Endothelial cell of umbilical vein (primary cell): ENCODE measurements at regions not wholly inside any gene's neighbourhood (a gene's known extent, or its start where the extent isn't known, plus 50 kb on each side); places are given as distances from the start of the nearest gene placed in this dataset.

Experiments used
- BruUV-seq: library from RNA; stranded (reverse); fragments of 400-500 nt; replicated peaks from 2 replicates; lab custom pipeline; 2021; lab: Mats Ljungman, UMichigan
- CTCF ChIA-PET: fragments of 300-600, 350-600 bp; sonication (Branson Sonifier 250); formaldehyde crosslinking; loops from one replicate; lab custom pipeline; 2021; ENCODE audit warnings: antibody characterized with exemption, inconsistent platforms; lab: Charles Lee
- POLR2A ChIA-PET: fragments of 300-600, 350-600 bp; sonication (Branson Sonifier 250); formaldehyde crosslinking; loops from one replicate; lab custom pipeline; 2021; ENCODE audit warnings: antibody characterized with exemption, inconsistent platforms; lab: Charles Lee
- DNase-seq: peaks from one replicate; pipeline ENCODE4 v3.0.0-alpha.2; 2011; ENCODE audit warnings: low read depth, low spot score
- FAIRE-seq: peaks from 2 replicates; lab custom pipeline; 2011; peaks lifted over from hg19 to GRCh38; lab: Jason Lieb, UNC
- H2AFZ ChIP-seq: 2 replicates; pipeline ENCODE4 v1.6.0; 2012; ENCODE audit warnings: low read depth, low read length, control low read depth, inconsistent platforms
- H3K27ac ChIP-seq: 2 replicates; pipeline ENCODE4 v1.5.1; 2011; ENCODE audit warnings: low read depth, mild to moderate bottlenecking, control low read depth, low read length, moderate library complexity; ENCODE audit not compliant: insufficient read depth
- H3K27me3 ChIP-seq, 2 experiments: 2 replicates each; pipeline versions ENCODE4 v1.6.0 to v1.6.1; 2011; ENCODE audit warnings: low read length in 2 of 2, mixed read lengths in 1 of 2; ENCODE audit not compliant: control insufficient read depth in 2 of 2, insufficient read depth in 2 of 2
- H3K36me3 ChIP-seq, 2 experiments: 2 replicates in 1 of 2; 3 replicates in 1 of 2; pipeline ENCODE4 v1.5.1; 2011; ENCODE audit warnings: low read length in 2 of 2, mild to moderate bottlenecking in 1 of 2, moderate library complexity in 1 of 2; ENCODE audit not compliant: control insufficient read depth in 2 of 2, insufficient read depth in 2 of 2; ENCODE audit errors: extremely low read depth in 1 of 2
- H3K4me1 ChIP-seq: 3 replicates; pipeline ENCODE4 v1.5.1; 2011; ENCODE audit warnings: mild to moderate bottlenecking, low read length; ENCODE audit not compliant: control insufficient read depth, insufficient read depth; ENCODE audit errors: extremely low read depth
- H3K4me2 ChIP-seq: 2 replicates; pipeline ENCODE4 v1.6.1; 2011; ENCODE audit warnings: low read length, control low read depth, mixed read lengths; ENCODE audit not compliant: insufficient read depth
- H3K4me3 ChIP-seq, 3 experiments: fragments of 200-600 bp in 1 of 3; sonication (generic), shearing (Covaris generic) in 1 of 3; replicated peaks in 1 of 3; 2 replicates each; pipeline ENCODE4 v1.5.1; 2011 to 2016; ENCODE audit warnings: control low read depth in 3 of 3, low read length in 3 of 3, mild to moderate bottlenecking in 2 of 3, inconsistent platforms in 1 of 3, low read depth in 1 of 3, moderate library complexity in 1 of 3; ENCODE audit not compliant: insufficient read depth in 1 of 3
- H3K79me2 ChIP-seq: 2 replicates; pipeline ENCODE4 v1.6.0; 2012; ENCODE audit warnings: low read length, inconsistent platforms; ENCODE audit not compliant: control insufficient read depth, insufficient read depth
- H3K9ac ChIP-seq: replicated peaks from 2 replicates; pipeline ENCODE3; 2011; ENCODE audit warnings: low read length, control low read depth; ENCODE audit not compliant: insufficient read depth; ENCODE audit errors: extremely low read depth
- H3K9me1 ChIP-seq: replicated peaks from 3 replicates; pipeline ENCODE4 v1.6.0; 2011; ENCODE audit warnings: mild to moderate bottlenecking, low read length; ENCODE audit not compliant: control insufficient read depth, insufficient read depth; ENCODE audit errors: extremely low read depth
- H3K9me3 ChIP-seq: replicated peaks from 2 replicates; pipeline ENCODE4 v1.5.1; 2012; ENCODE audit warnings: low read length, inconsistent platforms; ENCODE audit not compliant: control insufficient read depth, insufficient read depth
- H4K20me1 ChIP-seq: replicated peaks from 2 replicates; pipeline ENCODE3; 2011; ENCODE audit warnings: mild to moderate bottlenecking, low read length; ENCODE audit not compliant: control insufficient read depth, insufficient read depth; ENCODE audit errors: extremely low read depth
- CTCF ChIP-seq, 2 donors: IDR thresholded peaks; 1 replicate in 1 of 2; 2 replicates in 1 of 2; pipeline ENCODE4 v1.5.1; 2011; ENCODE audit warnings: low read length in 2 of 2, mild to moderate bottlenecking in 2 of 2, moderate library complexity in 2 of 2, control low read depth in 1 of 2, inconsistent platforms in 1 of 2, low read depth in 1 of 2; ENCODE audit not compliant: insufficient read depth in 1 of 2; ENCODE audit errors: extremely low read depth in 1 of 2
- EZH2 ChIP-seq: IDR thresholded peaks from 2 replicates; pipeline ENCODE4 v1.6.1; 2012; ENCODE audit warnings: borderline replicate concordance, low read depth, mild to moderate bottlenecking, moderate library complexity, low read length, inconsistent platforms; ENCODE audit not compliant: severe bottlenecking
- FOS ChIP-seq: IDR thresholded peaks from 2 replicates; pipeline ENCODE4 v1.6.1; 2011; ENCODE audit warnings: mild to moderate bottlenecking, low read length, moderate library complexity, borderline replicate concordance; ENCODE audit not compliant: insufficient read depth
- GATA2 ChIP-seq: IDR thresholded peaks from 2 replicates; pipeline ENCODE4 v1.7.0; 2011; ENCODE audit warnings: low read depth, mild to moderate bottlenecking, moderate library complexity, mixed read lengths, low read length; ENCODE audit not compliant: insufficient read length, insufficient read depth
- JUN ChIP-seq: IDR thresholded peaks from 2 replicates; pipeline ENCODE4 v1.6.1; 2011; ENCODE audit warnings: borderline replicate concordance, low read depth; ENCODE audit not compliant: insufficient read length, insufficient read depth
- POLR2A ChIP-seq: IDR thresholded peaks from 2 replicates; pipeline ENCODE4 v1.6.1; 2012; ENCODE audit warnings: low read depth, mild to moderate bottlenecking, control low read depth, low read length
- POLR2AphosphoS5 ChIP-seq: IDR thresholded peaks from 2 replicates; pipeline ENCODE4 v1.6.1; 2012; ENCODE audit warnings: low read depth, mild to moderate bottlenecking, control low read depth, low read length, moderate library complexity; ENCODE audit not compliant: insufficient read depth
- dilution Hi-C: fragments of 300-500 bp; cut with MboI; formaldehyde crosslinking; loops from one replicate; pipeline ENCODE4 v1.15.0; 2019; ENCODE audit warnings: low sequenced_read_pairs; ENCODE audit not compliant: extremely low pct_ligation_motif_present
- intact Hi-C: fragments of 100-400 bp; cut with micrococcal nuclease; formaldehyde crosslinking; loops from one replicate; pipeline ENCODE4 v1.10.0; 2022
- TF ChIP-seq, protein P1 (sequence below): IDR thresholded peaks from 2 replicates; pipeline ENCODE4 v1.6.1; 2011; ENCODE audit not compliant: insufficient read depth, insufficient read length

- H3K36me3 ChIP-seq = no peaks in the 10 kb centered on the region
- no peak overlapping the region for H2AFZ ChIP-seq
- DNase-seq = no peak
- H4K20me1 ChIP-seq = no peaks in the 10 kb centered on the region
- dilution Hi-C loops (no loop called here), intact Hi-C loops (no loop called here)
- no peaks in the 10 kb centered on the region for H3K4me1 ChIP-seq
- no peak overlapping the region for H3K4me2 ChIP-seq
- no peak for TF ChIP-seq FOS
- no peak for TF ChIP-seq EZH2
- ChIA-PET POLR2A (no interaction called here), CTCF (no interaction called here)
- no peak overlapping the region for H3K27ac ChIP-seq
- BruUV-seq = no TSS peak
- H3K9me3 ChIP-seq = no peaks in the 10 kb centered on the region
- H3K9me1 ChIP-seq = no peaks in the 10 kb centered on the region
- no peak overlapping the region for H3K4me3 ChIP-seq
- no peaks in the 10 kb centered on the region for H3K79me2 ChIP-seq
- H3K27me3 ChIP-seq = no peaks in the 10 kb centered on the region
- no peak overlapping the region for H3K9ac ChIP-seq
- no peak for FAIRE-seq
Observed at GRCh38 chr5:86330736-86331135, 287.0 kb upstream of the COX7C start.

DNA sequence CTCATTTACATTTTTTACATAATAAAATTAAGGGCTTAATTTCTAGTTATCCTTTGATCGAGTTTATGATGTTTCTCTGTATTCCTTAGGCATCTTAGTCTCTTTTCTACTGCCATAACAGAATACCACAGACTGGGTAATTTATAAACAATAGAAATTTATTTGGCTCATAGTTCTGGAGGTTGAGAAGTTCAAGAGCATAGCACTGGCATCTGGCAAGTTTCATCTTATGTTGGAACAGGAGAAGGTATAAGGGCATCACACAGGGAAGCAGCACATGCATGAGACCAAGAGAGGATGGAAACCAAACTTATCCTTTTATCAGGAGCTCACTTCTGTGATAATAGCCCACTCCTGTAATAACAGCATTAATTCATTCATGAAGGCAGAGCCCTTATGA, 284.9 kb upstream of the COX7C start:
- Histone ChIP-seq H3K9ac (no peak overlapping the region), H3K4me3 (no peak overlapping the region), H4K20me1 (no peaks in the 10 kb centered on the region), H2AFZ (no peak overlapping the region), H3K9me1 (no peaks in the 10 kb centered on the region), H3K36me3 (no peaks in the 10 kb centered on the region), H3K79me2 (no peaks in the 10 kb centered on the region), H3K27me3 (no peaks in the 10 kb centered on the region), H3K4me1 (no peaks in the 10 kb centered on the region), H3K27ac (no peak overlapping the region), H3K4me2 (no peak overlapping the region), H3K9me3 (peaks cover under 1% of the 10 kb centered on the region)
- TF ChIP-seq EZH2 = no peak
- TF ChIP-seq POLR2A = no peak
- TF ChIP-seq CTCF (IDR thresholded peaks at IDR 0.05; ENCODE audit: extremely low read depth in 1 of 2, insufficient read depth in 1 of 2, low read depth in 1 of 2, low read length in 2 of 2) = no peak
- TF ChIP-seq, protein P1, sequence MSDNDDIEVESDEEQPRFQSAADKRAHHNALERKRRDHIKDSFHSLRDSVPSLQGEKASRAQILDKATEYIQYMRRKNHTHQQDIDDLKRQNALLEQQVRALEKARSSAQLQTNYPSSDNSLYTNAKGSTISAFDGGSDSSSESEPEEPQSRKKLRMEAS = no peak
- TF ChIP-seq GATA2 = no peak
- TF ChIP-seq JUN = no peak
- no peak for TF ChIP-seq POLR2AphosphoS5
- intact Hi-C loops = no loop called here
- ChIA-PET CTCF (no interaction called here), POLR2A (no interaction called here)
- BruUV-seq = no TSS peak
- FAIRE-seq (no peak), DNase-seq (no peak)
- dilution Hi-C loops = no loop called here
